IMR-90 (cell line): ENCODE measurements at regions not wholly inside any gene's neighbourhood (a gene's known extent, or its start where the extent isn't known, plus 50 kb on each side); places are given as distances from the start of the nearest gene placed in this dataset.

Experiments
- ATAC-seq: fragments of 200-7000 bp; cut with Tn5 transposase; 2 replicates; pipeline ENCODE4 v1.9.1; 2020; ENCODE audit warnings: low read depth, mild to moderate bottlenecking, moderate library complexity
- BruUV-seq: library from RNA; stranded (reverse); fragments of 400-500 nt; replicated peaks from 2 replicates; lab custom pipeline; 2021; lab: Mats Ljungman, UMichigan
- CTCF ChIA-PET: fragments of 300-600 bp; formaldehyde crosslinking; extraction: SDS; loops from one replicate; lab custom pipeline; 2021; ENCODE audit warnings: antibody characterized with exemption; lab: Yijun Ruan, JAX
- POLR2A ChIA-PET: fragments of 300-600 bp; sonication (Branson Sonifier 250); formaldehyde crosslinking; loops from one replicate; lab custom pipeline; 2022; ENCODE audit warnings: antibody characterized with exemption; ENCODE audit not compliant: unreplicated experiment; lab: Charles Lee
- DNase-seq: peaks from one replicate; pipeline ENCODE4 v3.0.0; 2013
- H2AFZ ChIP-seq: replicated peaks from 2 replicates; pipeline ENCODE3; 2013; ENCODE audit warnings: low read length, mild to moderate bottlenecking; ENCODE audit not compliant: poor library complexity
- H2AK5ac ChIP-seq: 2 replicates; pipeline ENCODE4 v1.6.1; 2013; ENCODE audit warnings: low read depth, low read length, inconsistent platforms
- H2AK9ac ChIP-seq: replicated peaks from 2 replicates; pipeline ENCODE3; 2013; ENCODE audit warnings: mild to moderate bottlenecking, low read depth, low read length, moderate library complexity; ENCODE audit not compliant: poor library complexity
- H2BK120ac ChIP-seq: 2 replicates; pipeline ENCODE4 v1.6.1; 2013; ENCODE audit warnings: low read depth, low read length, inconsistent platforms
- H2BK15ac ChIP-seq: 3 replicates; pipeline ENCODE4 v1.6.1; 2013; ENCODE audit warnings: low read depth, low read length, inconsistent platforms
- H2BK20ac ChIP-seq: 2 replicates; pipeline ENCODE4 v1.6.1; 2013; ENCODE audit warnings: low read depth, mild to moderate bottlenecking, inconsistent platforms, low read length, moderate library complexity
- H2BK5ac ChIP-seq: 2 replicates; pipeline ENCODE4 v1.6.1; 2013; ENCODE audit warnings: mild to moderate bottlenecking, low read depth, low read length, inconsistent platforms; ENCODE audit not compliant: poor library complexity, severe bottlenecking
- H3K14ac ChIP-seq: replicated peaks from 2 replicates; pipeline ENCODE4 v1.6.1; 2013; ENCODE audit warnings: low read depth, low read length, inconsistent platforms
- H3K18ac ChIP-seq: 2 replicates; pipeline ENCODE4 v1.6.1; 2013; ENCODE audit warnings: low read depth, low read length, control low read depth
- H3K23ac ChIP-seq: 2 replicates; pipeline ENCODE4 v1.6.1; 2013; ENCODE audit warnings: low read depth, low read length, inconsistent platforms
- H3K27ac ChIP-seq: 2 replicates; pipeline ENCODE4 v1.5.1; 2013; ENCODE audit warnings: mild to moderate bottlenecking, control low read depth, low read length; ENCODE audit not compliant: insufficient read depth
- H3K27me3 ChIP-seq: 2 replicates; pipeline ENCODE4 v1.6.1; 2013; ENCODE audit warnings: low read length; ENCODE audit not compliant: control insufficient read depth, insufficient read depth
- H3K36me3 ChIP-seq: 2 replicates; pipeline ENCODE4 v1.6.1; 2013; ENCODE audit warnings: low read length, mixed read lengths; ENCODE audit not compliant: control insufficient read depth, insufficient read depth
- H3K4ac ChIP-seq: 2 replicates; pipeline ENCODE4 v1.6.1; 2013; ENCODE audit warnings: low read depth, low read length, inconsistent platforms
- H3K4me1 ChIP-seq: 2 replicates; pipeline ENCODE4 v1.6.1; 2013; ENCODE audit warnings: low read length, mixed read lengths; ENCODE audit not compliant: control insufficient read depth, insufficient read depth
- H3K4me2 ChIP-seq: 2 replicates; pipeline ENCODE4 v1.6.1; 2013; ENCODE audit warnings: low read depth, mild to moderate bottlenecking, control low read depth, low read length, moderate library complexity
- H3K4me3 ChIP-seq: 2 replicates; pipeline ENCODE4 v1.5.1; 2013; ENCODE audit warnings: low read depth, mild to moderate bottlenecking, control low read depth, low read length, moderate library complexity; ENCODE audit not compliant: insufficient read depth
- H3K56ac ChIP-seq: 2 replicates; pipeline ENCODE4 v1.6.1; 2013; ENCODE audit warnings: low read length, inconsistent platforms; ENCODE audit not compliant: insufficient read depth; ENCODE audit errors: extremely low read depth
- H3K79me1 ChIP-seq, 2 experiments: 2 replicates each; pipeline ENCODE4 v1.6.1; 2013; ENCODE audit warnings: low read length in 2 of 2, inconsistent platforms in 1 of 2, low read depth in 1 of 2
- H3K9ac ChIP-seq: 2 replicates; pipeline ENCODE4 v1.6.1; 2013; ENCODE audit warnings: low read depth, low read length, control low read depth
- H3K9me1 ChIP-seq: 2 replicates; pipeline ENCODE4 v1.6.1; 2013; ENCODE audit warnings: low read length, inconsistent platforms; ENCODE audit not compliant: insufficient read depth
- H3K9me3 ChIP-seq: 2 replicates; pipeline ENCODE4 v1.6.1; 2013; ENCODE audit warnings: low read length; ENCODE audit not compliant: control insufficient read depth, insufficient read depth
- H4K20me1 ChIP-seq: 2 replicates; pipeline ENCODE4 v1.6.1; 2013; ENCODE audit warnings: low read length, inconsistent platforms; ENCODE audit not compliant: insufficient read depth
- H4K5ac ChIP-seq: 2 replicates; pipeline ENCODE4 v1.6.1; 2013; ENCODE audit warnings: mild to moderate bottlenecking, low read depth, low read length, control low read depth
- H4K8ac ChIP-seq, 2 experiments: 2 replicates each; pipeline ENCODE4 v1.6.1; 2013; ENCODE audit warnings: low read depth in 2 of 2, low read length in 2 of 2, control low read depth in 1 of 2, inconsistent platforms in 1 of 2
- H4K91ac ChIP-seq: 2 replicates; pipeline ENCODE4 v1.6.1; 2013; ENCODE audit warnings: low read depth, low read length, inconsistent platforms; ENCODE audit not compliant: insufficient read depth
- BHLHE40 ChIP-seq: fragments of 150-350 bp; IDR thresholded peaks from 2 replicates; pipeline ENCODE4 v1.6.1; 2016; ENCODE audit warnings: mild to moderate bottlenecking, low read depth, low read length
- FOS ChIP-seq: fragments of 150-350 bp; IDR thresholded peaks from 2 replicates; pipeline ENCODE4 v1.6.1; 2016; ENCODE audit warnings: low read depth, low read length
- MAFK ChIP-seq: IDR thresholded peaks from 2 replicates; pipeline ENCODE4 v1.6.1; 2012; ENCODE audit warnings: low read depth, low read length, improper control_type of control experiment
- POLR2A ChIP-seq: IDR thresholded peaks from 2 replicates; pipeline ENCODE4 v1.6.1; 2012; ENCODE audit warnings: mild to moderate bottlenecking, low read depth, low read length
- RAD21 ChIP-seq: IDR thresholded peaks from 2 replicates; pipeline ENCODE4 v1.6.1; 2012; ENCODE audit warnings: low read length, improper control_type of control experiment
- RFX5 ChIP-seq: IDR thresholded peaks from 2 replicates; pipeline ENCODE4 v1.8.0; 2012; ENCODE audit warnings: low read depth, mild to moderate bottlenecking, low read length, moderate library complexity
- WGBS, 2 experiments: methylation state at CpG; one replicate each; pipeline versions ENCODE4 v1.1.5 to v1.1.7; 2013; ENCODE audit warnings: missing lambda C conversion rate in 2 of 2; ENCODE audit not compliant: insufficient read length in 1 of 2; ENCODE audit errors: extremely low coverage in 2 of 2; 5-methylcytosine and 5-hydroxymethylcytosine counted together
- dilution Hi-C: fragments of 300-500 bp; cut with HindIII; formaldehyde crosslinking; loops from one replicate; pipeline ENCODE4 v1.14.3; 2018; ENCODE audit warnings: low sequenced_read_pairs; ENCODE audit not compliant: unreplicated experiment
- in situ Hi-C: fragments of 300-500 bp; cut with MboI; formaldehyde crosslinking; loops from 3 replicates; pipeline ENCODE4 v1.14.3; 2019; ENCODE audit warnings: low sequenced_read_pairs, inconsistent platforms, mixed read lengths
- intact Hi-C: fragments of 100-400 bp; cut with micrococcal nuclease; formaldehyde crosslinking; loops from 2 replicates; pipeline ENCODE4 v1.10.0; 2022
- TF ChIP-seq, protein P1 (sequence below): conservative IDR thresholded peaks from 2 replicates; pipeline ENCODE4 v1.5.1; 2012; ENCODE audit warnings: mild to moderate bottlenecking, low read depth, low read length, improper control_type of control experiment
- TF ChIP-seq, protein P2 (sequence below): fragments of 150-350 bp; IDR thresholded peaks from 2 replicates; pipeline ENCODE4 v1.6.1; 2016; ENCODE audit warnings: low read depth, mild to moderate bottlenecking, low read length, moderate library complexity, borderline replicate concordance

DNA sequence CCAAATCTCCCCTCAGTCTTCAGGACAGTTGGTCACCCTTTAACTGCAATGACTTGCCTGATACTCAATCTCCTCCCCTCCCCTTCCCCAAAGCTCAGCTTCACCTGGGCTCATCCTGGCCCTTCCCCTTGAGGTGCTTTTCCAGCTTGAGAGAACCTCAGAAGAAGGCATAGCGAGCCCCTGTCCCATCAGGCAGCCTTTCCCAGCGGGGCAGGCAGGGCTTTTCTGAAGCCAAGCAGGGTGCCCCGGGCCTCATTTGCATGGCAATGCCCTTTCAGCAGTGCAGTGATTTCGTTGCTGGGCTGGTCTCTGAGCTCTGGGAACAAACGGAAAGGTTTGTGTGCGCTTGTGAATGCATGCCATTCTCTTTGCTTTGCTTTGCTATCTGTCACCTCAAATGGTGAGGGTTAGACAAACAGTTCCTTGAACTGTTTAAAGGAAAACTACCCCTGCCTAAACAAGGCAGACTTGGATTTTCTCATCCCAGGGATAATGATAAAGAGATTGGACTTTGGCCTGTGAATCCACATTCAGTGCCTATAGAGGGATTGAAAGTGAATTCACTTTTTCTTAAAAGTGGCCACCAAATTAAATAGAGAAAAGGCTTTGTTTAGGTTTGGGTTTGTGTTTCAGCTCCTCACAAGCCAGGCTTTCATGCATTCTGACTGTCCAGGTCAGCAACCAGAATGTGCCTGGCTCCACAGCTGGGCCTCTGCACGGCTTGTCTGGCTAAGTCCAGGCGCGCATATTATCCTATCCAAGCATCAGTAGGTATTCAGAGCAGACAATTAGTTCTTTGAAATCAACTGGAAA lies 165.3 kb downstream of the ZNF608 start:
- Histone ChIP-seq H2BK20ac (no peak overlapping the region), H4K5ac (no peak overlapping the region), H2AFZ (no peak overlapping the region), H3K4me2 (no peak overlapping the region), H3K79me1 (no peaks in the 10 kb centered on the region), H3K27me3 (no peaks in the 10 kb centered on the region), H3K4me3 (no peak overlapping the region), H4K91ac (no peak overlapping the region), H2BK15ac (no peak overlapping the region), H3K36me3 (no peaks in the 10 kb centered on the region), H3K9me3 (no peaks in the 10 kb centered on the region), H4K20me1 (no peaks in the 10 kb centered on the region), H3K4me1 (peaks cover 4% of the 10 kb centered on the region), H2BK5ac (no peak overlapping the region), H2AK9ac (no peak overlapping the region), H3K9me1 (no peaks in the 10 kb centered on the region; the same call in 1 of the 2 replicates), H3K18ac (no peak overlapping the region), H3K4ac (no peak overlapping the region), H3K9ac (no peak overlapping the region), H3K23ac (no peak overlapping the region), H2AK5ac (no peak overlapping the region), H3K27ac (no peak overlapping the region), H2BK120ac (no peak overlapping the region), H4K8ac (no peak overlapping the region), H3K56ac (no peak overlapping the region), H3K14ac (no peak overlapping the region)
- no peak for TF ChIP-seq RFX5
- TF ChIP-seq, protein P1, sequence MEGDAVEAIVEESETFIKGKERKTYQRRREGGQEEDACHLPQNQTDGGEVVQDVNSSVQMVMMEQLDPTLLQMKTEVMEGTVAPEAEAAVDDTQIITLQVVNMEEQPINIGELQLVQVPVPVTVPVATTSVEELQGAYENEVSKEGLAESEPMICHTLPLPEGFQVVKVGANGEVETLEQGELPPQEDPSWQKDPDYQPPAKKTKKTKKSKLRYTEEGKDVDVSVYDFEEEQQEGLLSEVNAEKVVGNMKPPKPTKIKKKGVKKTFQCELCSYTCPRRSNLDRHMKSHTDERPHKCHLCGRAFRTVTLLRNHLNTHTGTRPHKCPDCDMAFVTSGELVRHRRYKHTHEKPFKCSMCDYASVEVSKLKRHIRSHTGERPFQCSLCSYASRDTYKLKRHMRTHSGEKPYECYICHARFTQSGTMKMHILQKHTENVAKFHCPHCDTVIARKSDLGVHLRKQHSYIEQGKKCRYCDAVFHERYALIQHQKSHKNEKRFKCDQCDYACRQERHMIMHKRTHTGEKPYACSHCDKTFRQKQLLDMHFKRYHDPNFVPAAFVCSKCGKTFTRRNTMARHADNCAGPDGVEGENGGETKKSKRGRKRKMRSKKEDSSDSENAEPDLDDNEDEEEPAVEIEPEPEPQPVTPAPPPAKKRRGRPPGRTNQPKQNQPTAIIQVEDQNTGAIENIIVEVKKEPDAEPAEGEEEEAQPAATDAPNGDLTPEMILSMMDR, result no peak
- TF ChIP-seq MAFK, result no peak
- TF ChIP-seq RAD21, result no peak
- no peak for TF ChIP-seq POLR2A
- TF ChIP-seq, protein P2, sequence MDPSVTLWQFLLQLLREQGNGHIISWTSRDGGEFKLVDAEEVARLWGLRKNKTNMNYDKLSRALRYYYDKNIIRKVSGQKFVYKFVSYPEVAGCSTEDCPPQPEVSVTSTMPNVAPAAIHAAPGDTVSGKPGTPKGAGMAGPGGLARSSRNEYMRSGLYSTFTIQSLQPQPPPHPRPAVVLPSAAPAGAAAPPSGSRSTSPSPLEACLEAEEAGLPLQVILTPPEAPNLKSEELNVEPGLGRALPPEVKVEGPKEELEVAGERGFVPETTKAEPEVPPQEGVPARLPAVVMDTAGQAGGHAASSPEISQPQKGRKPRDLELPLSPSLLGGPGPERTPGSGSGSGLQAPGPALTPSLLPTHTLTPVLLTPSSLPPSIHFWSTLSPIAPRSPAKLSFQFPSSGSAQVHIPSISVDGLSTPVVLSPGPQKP, result no peak
- no peak for TF ChIP-seq FOS
- no peak for TF ChIP-seq BHLHE40
- WGBS, 2 experiments, result 75% methylated on average over 6 of the region's 9 CpGs; no CpG with 5 or more reads in 1 of the 2 experiments
- ChIA-PET POLR2A (no interaction called here), CTCF (interaction anchor here (0.6 kb wide), 1 partner anchor 20 kb away, joined by 5 read pairs; no protein-coding TSS in a partner anchor)
- DNase-seq (no peak), ATAC-seq (no peak)
- dilution Hi-C loops, result no loop called here
- intact Hi-C loops, result no loop called here
- no TSS peak for BruUV-seq
- in situ Hi-C loops, result no loop called here
